Panc1 (cell line): ENCODE measurements at regions not wholly inside any gene's neighbourhood (a gene's known extent, or its start where the extent isn't known, plus 50 kb on each side); places are given as distances from the start of the nearest gene placed in this dataset.

Experiments
- SIN3A ChIP-seq: IDR thresholded peaks from 2 replicates; pipeline ENCODE4 v1.6.1; 2012; ENCODE audit warnings: low read depth, mild to moderate bottlenecking, low read length, moderate library complexity, borderline replicate concordance; ENCODE audit not compliant: insufficient read depth
- TF ChIP-seq, protein P1 (sequence below): fragments of 450-650 bp; IDR thresholded peaks from 2 replicates; pipeline ENCODE4 v1.5.1; 2017; ENCODE audit warnings: mild to moderate bottlenecking

DNA sequence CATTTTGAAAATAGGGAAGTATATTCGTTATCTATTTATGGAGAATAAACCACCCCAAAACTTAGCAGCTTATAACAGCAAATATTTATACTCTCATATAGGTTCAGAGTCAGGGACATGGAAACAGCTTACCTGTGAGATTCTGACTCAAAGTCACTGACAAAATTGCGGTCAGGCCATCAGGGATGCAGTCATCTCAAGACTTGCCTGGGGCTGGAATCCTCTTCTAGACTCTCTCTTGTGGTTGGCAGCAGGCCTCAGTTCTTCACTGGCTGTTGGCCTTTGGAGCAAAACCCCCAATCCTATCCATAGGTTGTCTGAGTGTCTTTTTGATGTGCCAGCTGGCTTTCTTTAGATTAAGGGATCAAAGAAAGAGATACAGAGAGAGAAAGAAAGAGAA lies 275.6 kb downstream of the SEC61B start:
- TF ChIP-seq, protein P1, sequence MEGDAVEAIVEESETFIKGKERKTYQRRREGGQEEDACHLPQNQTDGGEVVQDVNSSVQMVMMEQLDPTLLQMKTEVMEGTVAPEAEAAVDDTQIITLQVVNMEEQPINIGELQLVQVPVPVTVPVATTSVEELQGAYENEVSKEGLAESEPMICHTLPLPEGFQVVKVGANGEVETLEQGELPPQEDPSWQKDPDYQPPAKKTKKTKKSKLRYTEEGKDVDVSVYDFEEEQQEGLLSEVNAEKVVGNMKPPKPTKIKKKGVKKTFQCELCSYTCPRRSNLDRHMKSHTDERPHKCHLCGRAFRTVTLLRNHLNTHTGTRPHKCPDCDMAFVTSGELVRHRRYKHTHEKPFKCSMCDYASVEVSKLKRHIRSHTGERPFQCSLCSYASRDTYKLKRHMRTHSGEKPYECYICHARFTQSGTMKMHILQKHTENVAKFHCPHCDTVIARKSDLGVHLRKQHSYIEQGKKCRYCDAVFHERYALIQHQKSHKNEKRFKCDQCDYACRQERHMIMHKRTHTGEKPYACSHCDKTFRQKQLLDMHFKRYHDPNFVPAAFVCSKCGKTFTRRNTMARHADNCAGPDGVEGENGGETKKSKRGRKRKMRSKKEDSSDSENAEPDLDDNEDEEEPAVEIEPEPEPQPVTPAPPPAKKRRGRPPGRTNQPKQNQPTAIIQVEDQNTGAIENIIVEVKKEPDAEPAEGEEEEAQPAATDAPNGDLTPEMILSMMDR = no peak
- TF ChIP-seq SIN3A = no peak
